Aorta (tissue), 5 donors: ENCODE measurements at regions not wholly inside any gene's neighbourhood (a gene's known extent, or its start where the extent isn't known, plus 50 kb on each side); places are given as distances from the start of the nearest gene placed in this dataset.

Experiments
- ATAC-seq: fragments of 200-7000 bp; cut with Tn5 transposase; one replicate; pipeline ENCODE4 v1.9.1; 2022; ENCODE audit warnings: moderate library complexity; ENCODE audit not compliant: low FRiP score
- DNase-seq, 2 donors: peaks; one replicate each; pipeline ENCODE4 v3.0.0-alpha.2; 2020
- H3K27ac ChIP-seq, 2 donors: one replicate each; pipeline ENCODE4 v1.5.1; 2013; ENCODE audit warnings: low read length in 2 of 2, mild to moderate bottlenecking in 2 of 2, moderate library complexity in 2 of 2, control low read depth in 1 of 2, inconsistent platforms in 1 of 2, low read depth in 1 of 2
- H3K27me3 ChIP-seq, 2 donors: one replicate each; pipeline ENCODE4 v1.6.1; 2013; ENCODE audit warnings: control low read depth in 1 of 2, low read length in 1 of 2, mild to moderate bottlenecking in 1 of 2, moderate library complexity in 1 of 2; ENCODE audit not compliant: insufficient read depth in 2 of 2, control insufficient read depth in 1 of 2
- H3K36me3 ChIP-seq, 2 donors: one replicate each; pipeline ENCODE4 v1.6.1; 2013; ENCODE audit warnings: control low read depth in 1 of 2, low read length in 1 of 2, mild to moderate bottlenecking in 1 of 2; ENCODE audit not compliant: insufficient read depth in 2 of 2, control insufficient read depth in 1 of 2
- H3K4me1 ChIP-seq, 2 donors: one replicate each; pipeline ENCODE4 v1.6.1; 2013; ENCODE audit warnings: low read length in 2 of 2, control low read depth in 1 of 2, mild to moderate bottlenecking in 1 of 2, moderate library complexity in 1 of 2; ENCODE audit not compliant: insufficient read depth in 2 of 2, control insufficient read depth in 1 of 2
- H3K4me3 ChIP-seq, 2 donors: one replicate each; pipeline ENCODE4 v1.5.1; 2013; ENCODE audit warnings: low read length in 2 of 2, control low read depth in 1 of 2, mild to moderate bottlenecking in 1 of 2
- H3K9me3 ChIP-seq: one replicate; pipeline ENCODE4 v1.6.1; 2013; ENCODE audit warnings: mild to moderate bottlenecking, low read length; ENCODE audit not compliant: control insufficient read depth
- WGBS, 2 donors: extraction: QIAGEN DNeasy Blood & Tissue Kit; methylation state at CpG; one replicate each; pipeline ENCODE4 v1.1.7; 2013; 5-methylcytosine and 5-hydroxymethylcytosine counted together
- intact Hi-C, 2 donors: fragments of 100-400 bp; cut with DNase I; formaldehyde crosslinking; loops; one replicate each; pipeline versions ENCODE4 v1.14.2 to v1.15.0; 2022
- donor health status: healthy with polysubstance abuse.
- donor health status: Bipolar disorder and iron deficiency.
- donor health status: DM: no; HTN: no; CAD: no.
- donor health status: DM: no; HTN: no; CAD: no.
- donor health status: DM: yes; HTN: yes; CAD: no.

GRCh38 chr12:23431006-23431405 is 518.5 kb downstream of the SOX5 start:
- DNase-seq = no peak
- ATAC-seq = no peak
- WGBS, 2 donors = 91 to 100% methylated on average over 1 of the region's 1 CpG
- Histone ChIP-seq H3K4me3 (no peak overlapping the region), H3K36me3 (no peaks in the 10 kb centered on the region), H3K27ac (no peak overlapping the region), H3K27me3 (no peaks in the 10 kb centered on the region), H3K9me3 (no peaks in the 10 kb centered on the region), H3K4me1 (no peaks in the 10 kb centered on the region)
- intact Hi-C loops = no loop called here

DNA sequence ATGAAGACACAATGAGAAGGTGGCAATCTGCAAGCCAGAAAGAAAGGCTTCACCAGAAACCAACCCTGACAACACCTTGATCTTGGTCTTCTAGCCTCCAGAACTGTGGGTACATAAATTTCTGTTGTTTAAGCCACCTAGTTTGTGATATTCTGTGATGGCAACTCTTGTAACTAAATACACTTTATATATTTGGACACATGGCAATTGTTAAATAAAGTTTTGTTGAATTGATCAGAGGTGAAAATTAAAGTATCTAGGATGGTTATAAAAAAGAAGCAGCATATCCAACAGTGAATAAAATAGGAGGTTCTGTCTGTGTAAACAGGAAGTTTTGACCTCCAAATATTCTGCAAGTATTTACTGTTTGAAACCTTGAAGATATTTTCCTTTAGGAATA is 516.3 kb downstream of the SOX5 start:
- H3K36me3 ChIP-seq = no peaks in the 10 kb centered on the region
- intact Hi-C loops = no loop called here
- no peaks in the 10 kb centered on the region for H3K9me3 ChIP-seq
- no peak overlapping the region for H3K27ac ChIP-seq
- ATAC-seq (no peak), DNase-seq (no peak)
- no peak overlapping the region for H3K4me3 ChIP-seq
- H3K4me1 ChIP-seq = no peaks in the 10 kb centered on the region
- H3K27me3 ChIP-seq = no peaks in the 10 kb centered on the region

GRCh38 chr12:23434154-23434553 is 515.3 kb downstream of the SOX5 start:
- intact Hi-C loops = no loop called here
- WGBS, 2 donors = 96 to 97% methylated on average over 2 of the region's 2 CpGs
- no peak for DNase-seq

DNA sequence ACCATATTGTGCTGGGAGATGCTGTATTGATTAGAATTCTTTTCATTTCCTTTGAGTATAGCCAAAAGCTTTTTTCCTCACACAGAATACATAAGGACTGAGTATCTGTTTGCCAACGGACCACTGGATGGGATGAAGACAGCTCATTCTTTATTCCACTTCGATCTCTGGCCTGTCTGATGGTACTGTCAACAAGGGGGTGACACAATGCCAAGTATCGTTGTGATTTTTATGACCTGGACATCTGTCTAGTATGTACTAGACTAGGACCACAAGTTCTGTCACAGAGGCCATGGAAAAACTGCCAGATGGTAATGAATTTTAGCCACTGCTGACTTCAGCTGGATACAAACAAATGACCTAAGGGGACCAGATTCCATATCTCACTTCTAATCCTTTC is 502.7 kb downstream of the SOX5 start:
- no peak overlapping the region for H3K27ac ChIP-seq
- WGBS, 2 donors = 43 to 44% methylated on average over 3 of the region's 3 CpGs
- no peaks in the 10 kb centered on the region for H3K9me3 ChIP-seq
- H3K4me1 ChIP-seq = peaks cover 0 to 5% of the 10 kb centered on the region in 2 donors
- intact Hi-C loops = no loop called here
- no peaks in the 10 kb centered on the region for H3K27me3 ChIP-seq
- DNase-seq = no peak
- H3K36me3 ChIP-seq = no peaks in the 10 kb centered on the region
- ATAC-seq = no peak
- H3K4me3 ChIP-seq = no peak overlapping the region

More at GRCh38 chr12:23434154-23434553, 515.3 kb downstream of the SOX5 start:
- Histone ChIP-seq H3K27me3 (no peaks in the 10 kb centered on the region), H3K4me1 (no peaks in the 10 kb centered on the region), H3K4me3 (no peak overlapping the region), H3K36me3 (no peaks in the 10 kb centered on the region), H3K27ac (no peak overlapping the region), H3K9me3 (no peaks in the 10 kb centered on the region)
- ATAC-seq = no peak

DNA sequence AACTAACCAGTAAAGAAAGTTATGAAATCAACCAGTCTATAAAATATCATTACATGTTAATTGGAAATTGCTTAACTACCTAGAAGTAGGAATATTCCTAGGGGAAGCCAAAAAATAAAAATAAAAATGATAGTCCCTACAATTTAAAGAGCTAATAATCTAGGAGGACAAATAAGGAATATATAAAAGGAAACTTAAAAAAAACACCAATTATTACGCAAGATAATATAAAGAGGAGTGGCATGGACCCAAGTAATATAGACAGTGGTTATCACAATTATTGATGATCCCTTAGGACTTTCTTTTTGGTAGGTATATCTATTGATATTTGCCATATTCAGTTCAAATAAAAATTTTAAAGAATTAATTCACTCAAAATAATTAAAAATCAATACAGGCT is 498.7 kb downstream of the SOX5 start:
- H3K36me3 ChIP-seq = no peaks in the 10 kb centered on the region
- H3K27ac ChIP-seq = no peak overlapping the region
- intact Hi-C loops = no loop called here
- H3K27me3 ChIP-seq = no peaks in the 10 kb centered on the region
- DNase-seq (no peak), ATAC-seq (no peak)
- no peaks in the 10 kb centered on the region for H3K9me3 ChIP-seq
- peaks cover 0 to 5% of the 10 kb centered on the region in 2 donors for H3K4me1 ChIP-seq
- no peak overlapping the region for H3K4me3 ChIP-seq
- WGBS, 2 donors = 92 to 96% methylated on average over 1 of the region's 1 CpG

- no peaks in the 10 kb centered on the region for H3K36me3 ChIP-seq
- H3K4me3 ChIP-seq = no peak overlapping the region
- ATAC-seq = no peak
- H3K27ac ChIP-seq = no peak overlapping the region
- H3K27me3 ChIP-seq = no peaks in the 10 kb centered on the region
- 96 to 97% methylated on average over 2 of the region's 2 CpGs for WGBS, 2 donors
- H3K9me3 ChIP-seq = no peaks in the 10 kb centered on the region
- no peak for DNase-seq
- no peaks in the 10 kb centered on the region for H3K4me1 ChIP-seq
- intact Hi-C loops = no loop called here
These were observed 494.2 kb downstream of the SOX5 start for GRCh38 chr12:23455283-23455682.

- H3K9me3 ChIP-seq = no peaks in the 10 kb centered on the region
- H3K27me3 ChIP-seq = no peaks in the 10 kb centered on the region
- H3K4me3 ChIP-seq = no peak overlapping the region
- ATAC-seq (no peak), DNase-seq (no peak)
- H3K36me3 ChIP-seq = no peaks in the 10 kb centered on the region
- WGBS, 2 donors = 95% methylated on average over 2 of the region's 2 CpGs
- no peak overlapping the region for H3K27ac ChIP-seq
- intact Hi-C loops = no loop called here
- H3K4me1 ChIP-seq = no peaks in the 10 kb centered on the region
These were observed 490.8 kb downstream of the SOX5 start for GRCh38 chr12:23458640-23459039.

- H3K4me1 ChIP-seq = no peaks in the 10 kb centered on the region
These were observed 486.9 kb downstream of the SOX5 start for GRCh38 chr12:23462546-23462945.

DNA sequence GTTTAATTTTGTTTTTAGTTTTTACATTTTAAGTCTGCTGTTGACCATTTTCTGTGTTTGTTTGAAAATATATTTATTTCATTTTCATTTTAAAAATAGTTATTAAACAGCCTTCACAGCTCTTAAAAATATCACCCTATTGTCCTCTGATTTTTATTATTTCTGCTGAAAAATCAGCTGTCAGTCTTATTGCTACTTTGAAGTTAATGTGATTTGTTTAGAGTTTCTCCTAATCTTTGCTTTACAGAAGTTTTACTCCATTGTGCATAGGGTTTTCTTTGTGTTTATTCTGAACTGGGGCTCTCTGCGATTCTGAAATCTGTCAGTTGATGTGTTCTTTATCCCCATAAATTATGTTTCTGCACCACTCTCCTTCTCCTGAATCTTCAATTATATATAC is 486.3 kb downstream of the SOX5 start:
- Histone ChIP-seq H3K4me1 (no peaks in the 10 kb centered on the region), H3K36me3 (no peaks in the 10 kb centered on the region), H3K4me3 (no peak overlapping the region), H3K27me3 (no peaks in the 10 kb centered on the region), H3K27ac (no peak overlapping the region), H3K9me3 (no peaks in the 10 kb centered on the region)
- 95 to 97% methylated on average over 1 of the region's 1 CpG for WGBS, 2 donors
- intact Hi-C loops = no loop called here
- ATAC-seq = no peak
- DNase-seq = no peak

More at GRCh38 chr12:23462546-23462945, 486.9 kb downstream of the SOX5 start:
- DNase-seq (no peak), ATAC-seq (no peak)
- no peaks in the 10 kb centered on the region for H3K27me3 ChIP-seq
- H3K36me3 ChIP-seq = no peaks in the 10 kb centered on the region
- H3K27ac ChIP-seq = no peak overlapping the region
- H3K9me3 ChIP-seq = no peaks in the 10 kb centered on the region
- H3K4me3 ChIP-seq = no peak overlapping the region
- WGBS, 2 donors = 59 to 61% methylated on average over 3 of the region's 3 CpGs
- intact Hi-C loops = no loop called here
